GM12872 (cell line): ENCODE measurements at regions not wholly inside any gene's neighbourhood (a gene's known extent, or its start where the extent isn't known, plus 50 kb on each side); places are given as distances from the start of the nearest gene placed in this dataset.

Experiments used
- CTCF ChIP-seq: IDR thresholded peaks from 3 replicates; pipeline ENCODE4 v1.5.1; 2011; ENCODE audit warnings: low read depth, mild to moderate bottlenecking, low read length, moderate library complexity; ENCODE audit not compliant: insufficient read depth

GRCh38 chr2:18792226-18792629 lies 202.9 kb upstream of the NT5C1B start:
- no peak for TF ChIP-seq CTCF

GRCh38 chr2:18791172-18791797 lies 201.9 kb upstream of the NT5C1B start:
- no peak for TF ChIP-seq CTCF

DNA sequence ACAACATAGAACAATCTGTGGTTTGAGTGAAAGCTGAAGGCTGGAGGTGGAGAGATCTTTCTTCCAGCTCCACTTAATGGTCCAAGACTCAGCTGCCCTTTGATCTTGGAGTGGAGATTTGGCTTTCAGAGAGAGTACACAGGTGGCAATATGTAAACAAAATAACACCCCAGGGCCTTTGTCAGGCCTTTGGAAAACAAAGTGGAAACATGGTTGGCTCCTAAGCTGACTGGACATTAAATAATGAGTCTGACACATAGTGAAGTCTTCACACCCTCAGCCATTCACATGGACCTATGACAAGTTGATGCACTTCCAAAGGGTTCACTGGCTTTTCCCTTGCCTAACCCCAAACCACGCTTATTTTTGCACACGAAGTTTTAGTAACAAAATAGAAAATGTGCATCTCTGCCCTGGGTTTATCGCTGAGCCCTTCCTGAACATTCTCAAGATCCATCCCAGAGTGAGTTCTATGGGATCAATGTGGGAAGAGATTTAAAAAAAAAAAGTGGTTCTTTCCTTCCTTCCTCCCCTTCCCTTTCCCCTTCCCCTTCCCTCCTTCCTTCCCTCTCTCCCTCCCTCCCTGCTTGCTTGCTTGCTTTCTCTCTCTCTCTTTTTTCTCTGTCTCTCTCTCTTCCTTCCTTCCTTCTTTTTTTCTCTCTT lies 201.3 kb upstream of the NT5C1B start:
- TF ChIP-seq CTCF, result no peak

DNA sequence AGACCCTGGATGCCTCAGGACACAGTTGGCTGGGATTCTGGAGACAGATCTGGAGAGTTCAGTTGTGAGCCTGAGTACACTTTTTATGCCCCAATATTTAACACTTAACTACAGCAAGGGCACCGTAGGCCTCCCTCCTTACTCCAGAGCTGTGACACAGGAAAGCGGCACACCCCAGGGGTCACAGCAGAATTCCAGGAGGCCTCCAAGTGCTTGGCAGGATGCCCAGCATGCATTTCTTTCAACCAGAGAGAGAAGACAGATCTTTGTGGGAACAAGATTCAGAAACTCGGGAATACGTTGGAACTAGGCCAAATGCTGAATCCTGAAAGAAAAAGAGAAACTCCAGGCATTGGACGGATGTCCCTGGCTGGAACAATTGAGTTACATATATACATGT lies 199.2 kb upstream of the NT5C1B start:
- TF ChIP-seq CTCF, result no peak

DNA sequence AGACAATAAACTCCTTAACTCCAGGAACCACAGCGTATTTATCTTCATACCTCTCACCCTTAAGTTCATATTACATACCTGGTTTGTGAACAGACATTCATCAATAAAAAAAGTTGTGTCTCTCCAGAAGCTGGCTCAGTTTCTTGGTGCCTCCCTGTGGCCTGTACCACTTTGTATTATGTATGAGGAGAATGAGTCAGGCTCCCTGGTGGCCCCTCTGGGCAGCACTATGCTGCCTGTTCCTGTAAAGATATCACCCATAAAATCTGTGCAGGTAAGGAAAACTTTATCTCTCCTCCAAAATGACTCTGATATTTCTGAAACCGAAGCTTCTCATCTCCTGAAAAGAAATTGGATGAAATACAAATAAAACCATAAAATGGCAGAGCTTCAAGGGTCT lies 198.4 kb upstream of the NT5C1B start:
- no peak for TF ChIP-seq CTCF

- no peak for TF ChIP-seq CTCF
Observed at GRCh38 chr2:18784245-18784644, 194.9 kb upstream of the NT5C1B start.

GRCh38 chr2:18781541-18782280 lies 192.3 kb upstream of the NT5C1B start:
- no peak for TF ChIP-seq CTCF
